HepG2 (cell line): ENCODE measurements at regions not wholly inside any gene's neighbourhood (a gene's known extent, or its start where the extent isn't known, plus 50 kb on each side); places are given as distances from the start of the nearest gene placed in this dataset.

Experiments
- ARID2 ChIP-seq: sonication (generic); formaldehyde crosslinking; IDR thresholded peaks from 2 replicates; pipeline ENCODE4 v1.8.1; 2022; ENCODE audit warnings: mild to moderate bottlenecking, missing genetic modification reagents, borderline replicate concordance
- FOSL1 ChIP-seq: sonication (generic); formaldehyde crosslinking; IDR thresholded peaks from 2 replicates; pipeline ENCODE4 v1.9.0; 2021; ENCODE audit warnings: missing genetic modification reagents, borderline replicate concordance
- HNRNPUL1 ChIP-seq: fragments of 200-400 bp; formaldehyde crosslinking; IDR thresholded peaks from 2 replicates; pipeline ENCODE4 v1.6.1; 2017; ENCODE audit warnings: low read depth, mild to moderate bottlenecking, low read length, moderate library complexity
- POLR2A ChIP-seq, 2 experiments: IDR thresholded peaks; 2 replicates each; pipeline ENCODE4 v1.6.1; 2011; ENCODE audit warnings: low read depth in 2 of 2, low read length in 2 of 2, mild to moderate bottlenecking in 1 of 2, moderate library complexity in 1 of 2; ENCODE audit not compliant: insufficient read depth in 1 of 2
- ZSCAN29 ChIP-seq: sonication (generic); formaldehyde crosslinking; conservative IDR thresholded peaks from 2 replicates; pipeline ENCODE4 v1.4.0; 2020; ENCODE audit warnings: mild to moderate bottlenecking, missing genetic modification reagents
- TF ChIP-seq, protein P1 (sequence below): IDR thresholded peaks from 2 replicates; pipeline ENCODE4 v1.6.1; 2016; ENCODE audit warnings: low read depth, missing genetic modification reagents, missing compliant biosample characterization
- TF ChIP-seq, protein P2 (sequence below): sonication (generic); formaldehyde crosslinking; IDR thresholded peaks from 2 replicates; pipeline ENCODE4 v1.5.0; 2020; ENCODE audit warnings: mild to moderate bottlenecking, missing genetic modification reagents, moderate library complexity

DNA sequence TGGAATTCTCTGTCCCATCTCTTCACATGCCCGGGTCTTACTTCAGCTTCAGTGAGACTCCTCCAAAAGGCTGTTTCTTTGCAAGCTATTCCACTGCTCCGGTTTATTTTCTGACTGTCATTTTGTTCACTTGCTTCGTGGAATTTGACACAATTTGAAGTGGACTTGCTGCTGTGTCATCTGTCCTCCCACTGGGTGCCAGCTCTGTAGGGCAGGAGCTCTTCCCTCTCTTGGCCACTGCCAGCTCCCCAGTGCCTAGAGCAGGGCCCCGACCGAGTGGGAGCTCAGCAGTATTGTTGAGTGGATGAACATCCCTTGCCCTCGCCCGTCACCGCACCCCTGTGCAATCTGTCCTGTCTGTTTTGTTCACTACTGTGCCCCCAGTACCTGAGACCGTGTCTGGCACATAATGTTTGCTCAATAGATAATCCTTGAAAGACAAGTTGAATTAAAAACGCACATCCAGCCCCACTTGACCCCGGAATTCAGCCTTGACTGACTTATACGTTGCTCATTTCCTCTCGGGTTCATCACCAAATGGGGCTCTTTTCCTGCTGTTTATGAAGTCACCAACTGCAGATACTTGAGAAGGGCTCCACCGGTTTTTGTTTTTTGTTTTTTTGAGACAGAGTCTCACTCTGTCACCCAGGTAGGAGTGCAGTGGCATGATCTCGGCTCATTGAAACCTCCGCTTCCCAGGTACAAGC is 170.3 kb upstream of the KCNG1 start:
- TF ChIP-seq POLR2A (IDR thresholded peaks at IDR 0.05; ENCODE audit: insufficient read depth in 1 of 2, low read depth in 2 of 2, low read length in 2 of 2): no peak
- no peak for TF ChIP-seq HNRNPUL1
- TF ChIP-seq ZSCAN29 (CRISPR knock-in tag): no peak
- TF ChIP-seq, protein P1, sequence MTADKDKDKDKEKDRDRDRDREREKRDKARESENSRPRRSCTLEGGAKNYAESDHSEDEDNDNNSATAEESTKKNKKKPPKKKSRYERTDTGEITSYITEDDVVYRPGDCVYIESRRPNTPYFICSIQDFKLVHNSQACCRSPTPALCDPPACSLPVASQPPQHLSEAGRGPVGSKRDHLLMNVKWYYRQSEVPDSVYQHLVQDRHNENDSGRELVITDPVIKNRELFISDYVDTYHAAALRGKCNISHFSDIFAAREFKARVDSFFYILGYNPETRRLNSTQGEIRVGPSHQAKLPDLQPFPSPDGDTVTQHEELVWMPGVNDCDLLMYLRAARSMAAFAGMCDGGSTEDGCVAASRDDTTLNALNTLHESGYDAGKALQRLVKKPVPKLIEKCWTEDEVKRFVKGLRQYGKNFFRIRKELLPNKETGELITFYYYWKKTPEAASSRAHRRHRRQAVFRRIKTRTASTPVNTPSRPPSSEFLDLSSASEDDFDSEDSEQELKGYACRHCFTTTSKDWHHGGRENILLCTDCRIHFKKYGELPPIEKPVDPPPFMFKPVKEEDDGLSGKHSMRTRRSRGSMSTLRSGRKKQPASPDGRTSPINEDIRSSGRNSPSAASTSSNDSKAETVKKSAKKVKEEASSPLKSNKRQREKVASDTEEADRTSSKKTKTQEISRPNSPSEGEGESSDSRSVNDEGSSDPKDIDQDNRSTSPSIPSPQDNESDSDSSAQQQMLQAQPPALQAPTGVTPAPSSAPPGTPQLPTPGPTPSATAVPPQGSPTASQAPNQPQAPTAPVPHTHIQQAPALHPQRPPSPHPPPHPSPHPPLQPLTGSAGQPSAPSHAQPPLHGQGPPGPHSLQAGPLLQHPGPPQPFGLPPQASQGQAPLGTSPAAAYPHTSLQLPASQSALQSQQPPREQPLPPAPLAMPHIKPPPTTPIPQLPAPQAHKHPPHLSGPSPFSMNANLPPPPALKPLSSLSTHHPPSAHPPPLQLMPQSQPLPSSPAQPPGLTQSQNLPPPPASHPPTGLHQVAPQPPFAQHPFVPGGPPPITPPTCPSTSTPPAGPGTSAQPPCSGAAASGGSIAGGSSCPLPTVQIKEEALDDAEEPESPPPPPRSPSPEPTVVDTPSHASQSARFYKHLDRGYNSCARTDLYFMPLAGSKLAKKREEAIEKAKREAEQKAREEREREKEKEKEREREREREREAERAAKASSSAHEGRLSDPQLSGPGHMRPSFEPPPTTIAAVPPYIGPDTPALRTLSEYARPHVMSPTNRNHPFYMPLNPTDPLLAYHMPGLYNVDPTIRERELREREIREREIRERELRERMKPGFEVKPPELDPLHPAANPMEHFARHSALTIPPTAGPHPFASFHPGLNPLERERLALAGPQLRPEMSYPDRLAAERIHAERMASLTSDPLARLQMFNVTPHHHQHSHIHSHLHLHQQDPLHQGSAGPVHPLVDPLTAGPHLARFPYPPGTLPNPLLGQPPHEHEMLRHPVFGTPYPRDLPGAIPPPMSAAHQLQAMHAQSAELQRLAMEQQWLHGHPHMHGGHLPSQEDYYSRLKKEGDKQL: no peak
- no peak for TF ChIP-seq ARID2 (CRISPR knock-in tag)
- TF ChIP-seq FOSL1 (CRISPR knock-in tag): no peak
- TF ChIP-seq, protein P2, sequence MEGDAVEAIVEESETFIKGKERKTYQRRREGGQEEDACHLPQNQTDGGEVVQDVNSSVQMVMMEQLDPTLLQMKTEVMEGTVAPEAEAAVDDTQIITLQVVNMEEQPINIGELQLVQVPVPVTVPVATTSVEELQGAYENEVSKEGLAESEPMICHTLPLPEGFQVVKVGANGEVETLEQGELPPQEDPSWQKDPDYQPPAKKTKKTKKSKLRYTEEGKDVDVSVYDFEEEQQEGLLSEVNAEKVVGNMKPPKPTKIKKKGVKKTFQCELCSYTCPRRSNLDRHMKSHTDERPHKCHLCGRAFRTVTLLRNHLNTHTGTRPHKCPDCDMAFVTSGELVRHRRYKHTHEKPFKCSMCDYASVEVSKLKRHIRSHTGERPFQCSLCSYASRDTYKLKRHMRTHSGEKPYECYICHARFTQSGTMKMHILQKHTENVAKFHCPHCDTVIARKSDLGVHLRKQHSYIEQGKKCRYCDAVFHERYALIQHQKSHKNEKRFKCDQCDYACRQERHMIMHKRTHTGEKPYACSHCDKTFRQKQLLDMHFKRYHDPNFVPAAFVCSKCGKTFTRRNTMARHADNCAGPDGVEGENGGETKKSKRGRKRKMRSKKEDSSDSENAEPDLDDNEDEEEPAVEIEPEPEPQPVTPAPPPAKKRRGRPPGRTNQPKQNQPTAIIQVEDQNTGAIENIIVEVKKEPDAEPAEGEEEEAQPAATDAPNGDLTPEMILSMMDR (CRISPR knock-in tag): no peak
